ENCODE measurements at regions not wholly inside any gene's neighbourhood (a gene's known extent, or its start where the extent isn't known, plus 50 kb on each side); places are given as distances from the start of the nearest gene placed in this dataset.

DNA sequence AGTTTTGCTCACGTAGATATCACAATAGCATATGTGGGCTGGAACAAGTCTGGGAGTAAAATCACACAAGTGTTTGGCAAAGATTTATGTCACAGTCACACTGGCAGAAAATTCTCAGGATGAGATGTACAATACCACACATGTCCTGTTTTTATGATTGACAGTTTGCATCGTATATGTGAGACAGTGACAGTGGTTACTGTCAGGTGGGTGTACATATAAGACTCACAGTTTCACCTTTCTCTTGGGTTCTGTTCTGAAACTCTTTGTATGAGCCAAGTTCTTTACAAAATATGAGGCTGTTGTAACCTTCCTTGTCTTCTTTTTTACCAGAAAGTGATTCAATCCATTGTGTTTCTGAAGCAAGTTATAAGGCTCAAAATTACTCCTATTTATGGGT, 1012.5 kb upstream of the AMELY start:
- DNase-seq (ENCODE audit: extremely low read depth, low read depth) = no peak
- TF ChIP-seq, protein P1, sequence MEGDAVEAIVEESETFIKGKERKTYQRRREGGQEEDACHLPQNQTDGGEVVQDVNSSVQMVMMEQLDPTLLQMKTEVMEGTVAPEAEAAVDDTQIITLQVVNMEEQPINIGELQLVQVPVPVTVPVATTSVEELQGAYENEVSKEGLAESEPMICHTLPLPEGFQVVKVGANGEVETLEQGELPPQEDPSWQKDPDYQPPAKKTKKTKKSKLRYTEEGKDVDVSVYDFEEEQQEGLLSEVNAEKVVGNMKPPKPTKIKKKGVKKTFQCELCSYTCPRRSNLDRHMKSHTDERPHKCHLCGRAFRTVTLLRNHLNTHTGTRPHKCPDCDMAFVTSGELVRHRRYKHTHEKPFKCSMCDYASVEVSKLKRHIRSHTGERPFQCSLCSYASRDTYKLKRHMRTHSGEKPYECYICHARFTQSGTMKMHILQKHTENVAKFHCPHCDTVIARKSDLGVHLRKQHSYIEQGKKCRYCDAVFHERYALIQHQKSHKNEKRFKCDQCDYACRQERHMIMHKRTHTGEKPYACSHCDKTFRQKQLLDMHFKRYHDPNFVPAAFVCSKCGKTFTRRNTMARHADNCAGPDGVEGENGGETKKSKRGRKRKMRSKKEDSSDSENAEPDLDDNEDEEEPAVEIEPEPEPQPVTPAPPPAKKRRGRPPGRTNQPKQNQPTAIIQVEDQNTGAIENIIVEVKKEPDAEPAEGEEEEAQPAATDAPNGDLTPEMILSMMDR (IDR thresholded peaks at IDR 0.05; ENCODE audit: low read depth, low read length, missing control alignments) = no peak
- no peak overlapping the region for H3K4me3 ChIP-seq (replicated peaks; ENCODE audit: low read depth, low read length)

DNA sequence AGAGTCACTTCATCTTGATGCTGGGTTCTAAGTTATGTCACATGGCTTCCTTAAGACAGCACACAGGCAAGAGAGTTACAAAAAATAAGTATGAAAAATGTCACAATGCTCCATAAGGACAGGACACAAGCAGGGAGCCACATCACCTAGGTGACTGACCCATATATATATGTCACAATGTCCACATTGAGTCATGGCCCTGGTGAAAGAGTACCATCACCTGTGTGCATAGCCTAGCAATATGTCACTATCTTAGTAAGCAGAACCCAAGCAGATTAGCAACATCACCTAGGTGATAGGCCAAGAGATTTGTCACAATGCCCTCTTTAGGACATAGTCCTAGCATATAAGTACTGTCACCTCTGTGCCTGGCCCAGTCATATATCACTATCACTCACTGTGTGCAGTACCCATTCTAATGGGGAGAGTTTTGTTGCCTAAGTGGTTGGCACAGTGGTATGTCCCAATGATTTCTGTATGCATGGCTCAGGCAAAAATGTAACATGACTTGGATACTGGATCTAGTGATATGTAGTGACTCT, 1012.0 kb upstream of the AMELY start:
- no peak overlapping the region for H3K4me3 ChIP-seq (replicated peaks; ENCODE audit: low read depth, low read length)
- DNase-seq (ENCODE audit: extremely low read depth, low read depth) = no peak
- TF ChIP-seq, protein P1 (IDR thresholded peaks at IDR 0.05; ENCODE audit: low read depth, low read length, missing control alignments) = no peak

DNA sequence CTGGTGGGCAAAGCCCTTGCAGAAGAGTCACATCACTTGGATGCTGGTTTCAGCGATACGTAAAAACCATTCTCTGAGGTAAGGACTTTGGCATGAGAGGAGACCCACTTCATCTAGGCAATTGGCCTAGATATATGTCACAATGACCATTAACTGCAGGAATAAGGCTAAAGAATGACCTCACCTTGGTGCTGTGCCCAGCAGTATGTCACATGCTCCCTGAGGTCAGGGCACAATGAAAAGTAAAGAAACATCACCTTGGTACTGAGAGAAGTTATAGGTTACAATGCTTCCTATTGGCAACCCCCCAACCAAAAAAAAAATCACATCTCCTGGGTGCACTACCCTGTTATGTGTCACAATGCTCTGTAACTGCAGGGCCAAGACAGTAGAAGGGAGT, 1008.8 kb upstream of the AMELY start:
- no peak for DNase-seq (ENCODE audit: extremely low read depth, low read depth)
- H3K4me3 ChIP-seq (replicated peaks; ENCODE audit: low read depth, low read length) = no peak overlapping the region
- TF ChIP-seq, protein P1 (IDR thresholded peaks at IDR 0.05; ENCODE audit: low read depth, low read length, missing control alignments) = no peak

GRCh38 chrY:7888506-7888905, 977.0 kb upstream of the AMELY start:
- H3K4me3 ChIP-seq (replicated peaks; ENCODE audit: low read depth, low read length) = no peak overlapping the region
- TF ChIP-seq, protein P1 (IDR thresholded peaks at IDR 0.05; ENCODE audit: low read depth, low read length, missing control alignments) = no peak
- no peak for DNase-seq (ENCODE audit: extremely low read depth, low read depth)

- no peak overlapping the region for H3K4me3 ChIP-seq (replicated peaks; ENCODE audit: low read depth, low read length)
- TF ChIP-seq, protein P1 (IDR thresholded peaks at IDR 0.05; ENCODE audit: low read depth, low read length, missing control alignments) = no peak
Observed at GRCh38 chrY:7881696-7882095, 970.1 kb upstream of the AMELY start.

DNA sequence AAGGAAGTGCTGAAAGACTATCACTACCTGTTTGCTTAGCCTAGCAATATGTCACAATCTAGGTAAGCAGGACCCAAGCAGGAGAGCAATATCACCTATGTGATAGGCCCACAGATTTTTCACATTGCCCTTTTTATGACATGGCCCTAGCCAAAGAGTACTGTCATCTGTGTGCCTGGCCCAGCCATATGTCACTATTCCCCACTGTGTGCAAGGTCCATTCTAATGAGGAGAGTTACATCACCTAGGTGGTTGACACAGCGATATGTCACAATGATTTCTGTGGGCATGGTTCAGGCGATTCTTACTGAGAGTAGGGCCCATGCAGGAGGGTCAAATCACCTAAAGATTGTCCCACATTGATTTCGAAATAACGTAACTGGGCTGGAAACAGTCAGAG, 967.7 kb upstream of the AMELY start:
- no peak for DNase-seq (ENCODE audit: extremely low read depth, low read depth)
- TF ChIP-seq, protein P1 (IDR thresholded peaks at IDR 0.05; ENCODE audit: low read depth, low read length, missing control alignments) = no peak
- no peak overlapping the region for H3K4me3 ChIP-seq (replicated peaks; ENCODE audit: low read depth, low read length)

More at GRCh38 chrY:7881696-7882095, 970.1 kb upstream of the AMELY start:
- DNase-seq (ENCODE audit: extremely low read depth, low read depth) = no peak

GRCh38 chrY:7878719-7879118, 967.2 kb upstream of the AMELY start:
- H3K4me3 ChIP-seq (replicated peaks; ENCODE audit: low read depth, low read length) = no peak overlapping the region
- DNase-seq (ENCODE audit: extremely low read depth, low read depth) = no peak
- TF ChIP-seq, protein P1 (IDR thresholded peaks at IDR 0.05; ENCODE audit: low read depth, low read length, missing control alignments) = no peak

All from HFF-Myc (cell line).